Activated CD8-positive, alpha-beta memory T cell treated with anti-CD3 and anti-CD28 coated beads, Interleukin-2, amount 50 U/mL, for 1 hour (primary cell): ENCODE measurements at regions not wholly inside any gene's neighbourhood (a gene's known extent, or its start where the extent isn't known, plus 50 kb on each side); places are given as distances from the start of the nearest gene placed in this dataset.

Experiments
- DNase-seq: peaks from one replicate; pipeline ENCODE4 v3.0.0-alpha.2; 2020; ENCODE audit errors: extremely low read depth

- DNase-seq: no peak
Observed at GRCh38 chr6:156379392-156380289, 397.5 kb upstream of the ARID1B start.

GRCh38 chr6:156378853-156379252 is 398.3 kb upstream of the ARID1B start:
- DNase-seq: no peak

GRCh38 chr6:156376091-156376490 is 401.1 kb upstream of the ARID1B start:
- DNase-seq: no peak

- DNase-seq: no peak
Observed at GRCh38 chr6:156359912-156360311, 417.3 kb upstream of the ARID1B start.

GRCh38 chr6:156352861-156353260 is 424.3 kb upstream of the ARID1B start:
- DNase-seq: no peak

GRCh38 chr6:156351346-156351966 is 425.7 kb upstream of the ARID1B start:
- no peak for DNase-seq

- DNase-seq: no peak
Observed at GRCh38 chr6:156350337-156350736, 426.8 kb upstream of the ARID1B start.

GRCh38 chr6:156348849-156349248 is 428.3 kb upstream of the ARID1B start:
- DNase-seq: no peak

- DNase-seq: no peak
Observed at GRCh38 chr6:156348424-156348823, 428.8 kb upstream of the ARID1B start.

GRCh38 chr6:156347656-156348055 is 429.5 kb upstream of the ARID1B start:
- no peak for DNase-seq

GRCh38 chr6:156347246-156347645 is 429.9 kb upstream of the ARID1B start:
- DNase-seq: no peak

- DNase-seq: no peak
Observed at GRCh38 chr6:156345700-156346099, 431.5 kb upstream of the ARID1B start.

GRCh38 chr6:156344491-156344890 is 432.7 kb upstream of the ARID1B start:
- no peak for DNase-seq

- DNase-seq: no peak
Observed at GRCh38 chr6:156337801-156338200, 439.4 kb upstream of the ARID1B start.

GRCh38 chr6:156336733-156337132 is 440.4 kb upstream of the ARID1B start:
- DNase-seq: no peak

- no peak for DNase-seq
Observed at GRCh38 chr6:156336089-156336488, 441.1 kb upstream of the ARID1B start.

- no peak for DNase-seq
Observed at GRCh38 chr6:156334966-156335365, 442.2 kb upstream of the ARID1B start.

- no peak for DNase-seq
Observed at GRCh38 chr6:156319707-156320106, 457.5 kb upstream of the ARID1B start.

GRCh38 chr6:156316583-156317125 is 460.5 kb upstream of the ARID1B start:
- no peak for DNase-seq

GRCh38 chr6:156315146-156315545 is 462.0 kb upstream of the ARID1B start:
- DNase-seq: no peak

- DNase-seq: no peak
Observed at GRCh38 chr6:156313037-156313436, 464.1 kb upstream of the ARID1B start.

GRCh38 chr6:156311291-156311690 is 465.9 kb upstream of the ARID1B start:
- DNase-seq: no peak

GRCh38 chr6:156310701-156311100 is 466.5 kb upstream of the ARID1B start:
- no peak for DNase-seq
